Stomach (tissue), 8 donors: ENCODE measurements at regions not wholly inside any gene's neighbourhood (a gene's known extent, or its start where the extent isn't known, plus 50 kb on each side); places are given as distances from the start of the nearest gene placed in this dataset.
A peak's percentile ranks its signal among the peaks of the same experiment; 100 is the strongest.

Source experiments
- DNase-seq, 2 donors: peaks; one replicate each; pipeline versions ENCODE4 v3.0.0 to v3.0.0-alpha.2; 2013 to 2019
- H3K27ac ChIP-seq, 5 donors: fragments of 200-600 bp in 4 of 5; sonication (generic) in 4 of 5; one replicate each; pipeline ENCODE4 v1.5.1; 2013 to 2019; ENCODE audit warnings: mild to moderate bottlenecking in 1 of 5, moderate library complexity in 1 of 5
- H3K27me3 ChIP-seq, 3 donors: fragments of 200-600 bp; sonication (generic); one replicate each; pipeline ENCODE4 v1.5.1; 2017 to 2019; ENCODE audit warnings: mixed run types in 1 of 3
- H3K36me3 ChIP-seq, 4 donors: fragments of 200-600 bp; sonication (generic); 1 replicate in 3 of 4; 2 replicates in 1 of 4; pipeline ENCODE4 v1.5.1; 2016 to 2019
- H3K4me1 ChIP-seq, 4 donors: fragments of 200-600 bp; sonication (generic); one replicate each; pipeline ENCODE4 v1.5.1; 2016 to 2019
- H3K4me3 ChIP-seq, 4 donors: fragments of 200-600 bp; sonication (generic) in 3 of 4; one replicate each; pipeline ENCODE4 v1.5.1; 2016 to 2019; ENCODE audit warnings: mild to moderate bottlenecking in 1 of 4
- H3K9me3 ChIP-seq, 4 donors: fragments of 200-600 bp; sonication (generic); one replicate each; pipeline ENCODE4 v1.5.1; 2016 to 2019
- CTCF ChIP-seq, 7 experiments: fragments of 450-650 bp in 4 of 7; fragments of 200-600 bp in 3 of 7; sonication (generic) in 3 of 7; IDR thresholded peaks; one replicate each; pipeline ENCODE4 v1.5.1; 2016 to 2019; ENCODE audit warnings: antibody characterized with exemption in 7 of 7, control low read depth in 2 of 7, mild to moderate bottlenecking in 1 of 7
- EP300 ChIP-seq: sonication (generic); formaldehyde crosslinking; IDR thresholded peaks from one replicate; pipeline ENCODE4 v1.6.1; 2017; ENCODE audit warnings: antibody characterized with exemption
- POLR2A ChIP-seq, 4 donors: fragments of 450-650 bp; IDR thresholded peaks; one replicate each; pipeline ENCODE4 v1.6.1; 2016; ENCODE audit warnings: antibody characterized with exemption in 4 of 4, control low read depth in 2 of 4, mild to moderate bottlenecking in 1 of 4, moderate library complexity in 1 of 4
- POLR2AphosphoS5 ChIP-seq, 3 donors: sonication (generic); formaldehyde crosslinking; IDR thresholded peaks; one replicate each; pipeline ENCODE4 v1.6.1; 2016; ENCODE audit warnings: antibody characterized with exemption in 3 of 3
- WGBS, 5 donors: extraction: QIAGEN DNeasy Blood & Tissue Kit in 3 of 5; methylation state at CpG; one replicate each; pipeline versions ENCODE4 v1.1.5 to v1.1.7; 2013 to 2018; 5-methylcytosine and 5-hydroxymethylcytosine counted together
- intact Hi-C: fragments of 100-400 bp; cut with DNase I; formaldehyde crosslinking; loops from one replicate; pipeline ENCODE4 v1.15.1; 2023; ENCODE audit warnings: low total_unique reads
- donor health status: healthy with polysubstance abuse.
- donor health status: Bipolar disorder and iron deficiency.
- donor health status: healthy.

- intact Hi-C loops: no loop called here
- DNase-seq: peak in 1 of 2 donors; percentile 28
- no peaks in the 10 kb centered on the region for H3K9me3 ChIP-seq
- no peak overlapping the region for H3K27ac ChIP-seq
- WGBS, 5 donors: 50 to 62% (median 58%) methylated on average over 7 of the region's 7 CpGs
- peaks cover 0 to 5% (median 0%) of the 10 kb centered on the region in 4 donors for H3K4me1 ChIP-seq
- H3K27me3 ChIP-seq: no peaks in the 10 kb centered on the region
- no peak for TF ChIP-seq POLR2A (IDR thresholded peaks at IDR 0.05)
- no peak for TF ChIP-seq CTCF (IDR thresholded peaks at IDR 0.05)
- no peak for TF ChIP-seq POLR2AphosphoS5 (IDR thresholded peaks at IDR 0.05)
- TF ChIP-seq EP300: no peak
- no peaks in the 10 kb centered on the region for H3K36me3 ChIP-seq
- H3K4me3 ChIP-seq: no peak overlapping the region
Measured at GRCh38 chr21:15319727-15320126, 254.9 kb upstream of the NRIP1 start.

DNA sequence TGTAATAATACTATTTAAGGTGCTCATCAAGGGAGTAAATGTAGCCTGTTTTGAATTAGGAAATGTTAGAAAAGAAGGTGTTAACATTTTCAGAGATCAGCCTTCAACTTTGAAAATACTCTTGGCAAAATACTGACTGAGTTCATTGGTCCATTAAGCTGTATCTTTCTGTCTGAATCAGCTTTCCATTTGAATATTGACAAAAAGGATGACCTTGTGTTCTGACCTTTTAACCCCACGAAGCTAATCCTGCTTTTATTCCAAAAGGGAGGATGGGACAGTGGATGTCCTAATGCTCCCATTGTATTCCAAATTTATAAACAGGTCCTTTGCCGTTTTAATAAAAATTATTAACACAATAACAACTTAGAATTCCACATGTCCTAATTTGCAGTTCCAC, 259.7 kb upstream of the NRIP1 start:
- Histone ChIP-seq H3K4me3 (no peak overlapping the region), H3K9me3 (peaks cover 0 to 8% (median 4%) of the 10 kb centered on the region in 4 donors), H3K27ac (no peak overlapping the region), H3K36me3 (no peaks in the 10 kb centered on the region), H3K4me1 (no peaks in the 10 kb centered on the region), H3K27me3 (no peaks in the 10 kb centered on the region)
- no peak for DNase-seq
- 55 to 81% (median 70%) methylated on average over 2 of the region's 2 CpGs for WGBS, 5 donors
- TF ChIP-seq EP300: no peak
- no peak for TF ChIP-seq POLR2A (IDR thresholded peaks at IDR 0.05)
- no peak for TF ChIP-seq POLR2AphosphoS5 (IDR thresholded peaks at IDR 0.05)
- TF ChIP-seq CTCF (IDR thresholded peaks at IDR 0.05): no peak
- intact Hi-C loops: no loop called here

DNA sequence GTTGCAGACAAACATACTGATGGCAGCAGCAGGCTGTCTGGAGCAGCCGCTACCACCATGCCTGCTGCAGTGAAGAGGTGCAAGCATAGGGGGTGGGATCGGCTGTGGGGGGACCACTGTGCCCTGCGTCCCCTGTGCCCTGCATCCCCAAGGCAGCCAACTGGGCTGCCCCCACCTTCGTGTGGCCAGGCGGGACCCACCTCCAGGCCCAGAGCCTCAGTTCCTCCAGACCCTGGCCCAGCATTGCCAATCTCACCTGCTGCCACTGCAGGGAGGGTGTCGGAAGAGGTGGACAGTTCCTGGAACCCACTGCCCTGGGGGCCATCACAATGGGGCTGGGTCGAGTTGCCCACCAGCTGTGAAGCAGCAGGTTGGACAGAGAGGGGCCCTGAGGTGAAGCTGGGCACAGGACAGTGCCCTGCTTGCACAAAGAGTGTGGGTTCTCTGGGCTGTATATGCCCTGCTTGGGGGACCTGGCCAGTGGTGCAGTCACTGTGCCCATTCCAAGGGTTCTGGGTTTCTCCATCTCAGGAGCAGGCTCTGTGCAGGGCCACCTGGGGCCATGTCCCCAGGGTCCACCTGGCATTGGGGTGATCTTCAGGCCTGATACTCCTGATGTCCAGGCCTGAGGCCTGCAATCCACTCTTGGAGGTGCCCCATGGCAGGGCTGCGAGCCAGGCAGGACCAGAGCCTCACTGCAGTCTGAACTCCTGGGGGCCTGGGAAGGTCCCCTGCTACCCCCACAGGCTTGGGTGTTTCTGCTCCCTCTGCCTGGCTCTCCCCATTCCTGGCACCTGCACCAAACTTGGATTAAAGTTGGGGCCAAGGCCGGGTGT, 261.4 kb upstream of the NRIP1 start:
- 87 to 92% (median 91%) methylated on average over 6 to 9 of the region's 9 CpGs for WGBS, 5 donors
- TF ChIP-seq POLR2A (IDR thresholded peaks at IDR 0.05): no peak
- no peaks in the 10 kb centered on the region for H3K4me1 ChIP-seq
- no peak overlapping the region for H3K4me3 ChIP-seq
- H3K9me3 ChIP-seq: peaks cover 0 to 8% (median 4%) of the 10 kb centered on the region in 4 donors
- no peaks in the 10 kb centered on the region for H3K36me3 ChIP-seq
- H3K27me3 ChIP-seq: no peaks in the 10 kb centered on the region
- intact Hi-C loops: no loop called here
- DNase-seq: no peak
- H3K27ac ChIP-seq: no peak overlapping the region

DNA sequence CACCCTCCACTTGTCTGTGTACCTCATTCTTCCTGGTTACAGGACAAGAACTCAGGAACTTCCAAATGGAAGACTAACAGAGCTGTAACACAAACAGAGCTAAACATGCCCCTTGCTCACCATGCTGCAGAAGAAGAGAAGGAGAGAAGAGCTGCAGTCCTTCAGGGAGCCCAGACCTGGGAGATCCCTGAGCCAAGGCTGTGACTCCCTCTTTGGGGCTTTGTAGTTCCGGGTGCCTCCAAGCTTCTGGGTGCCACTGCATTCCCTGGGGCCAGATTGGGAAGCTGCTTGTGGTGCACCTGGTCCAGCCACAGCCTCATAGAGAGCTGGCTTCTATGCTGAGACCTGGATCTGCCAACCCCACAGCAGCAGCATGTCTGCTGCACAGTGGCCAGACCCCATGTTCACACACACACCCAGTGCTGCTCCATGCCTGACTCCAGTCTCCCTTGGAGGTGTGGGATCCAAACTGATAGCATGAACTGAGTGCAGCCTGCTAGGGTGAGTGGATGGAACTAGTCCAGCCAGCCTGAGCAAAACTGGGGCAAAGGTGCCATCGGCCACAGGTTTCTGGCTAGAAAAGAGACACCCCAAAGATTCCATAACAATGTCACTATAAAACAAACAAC, 263.0 kb upstream of the NRIP1 start:
- WGBS, 5 donors: 86 to 98% (median 93%) methylated on average over 2 of the region's 2 CpGs
- no peak for TF ChIP-seq EP300
- TF ChIP-seq POLR2A (IDR thresholded peaks at IDR 0.05): no peak
- no peak for TF ChIP-seq POLR2AphosphoS5 (IDR thresholded peaks at IDR 0.05)
- no peak for TF ChIP-seq CTCF (IDR thresholded peaks at IDR 0.05)
- Histone ChIP-seq H3K9me3 (peaks cover 0 to 8% (median 4%) of the 10 kb centered on the region in 4 donors), H3K36me3 (no peaks in the 10 kb centered on the region), H3K27ac (no peak overlapping the region), H3K27me3 (no peaks in the 10 kb centered on the region), H3K4me1 (no peaks in the 10 kb centered on the region), H3K4me3 (no peak overlapping the region)
- DNase-seq: no peak
- intact Hi-C loops: no loop called here

DNA sequence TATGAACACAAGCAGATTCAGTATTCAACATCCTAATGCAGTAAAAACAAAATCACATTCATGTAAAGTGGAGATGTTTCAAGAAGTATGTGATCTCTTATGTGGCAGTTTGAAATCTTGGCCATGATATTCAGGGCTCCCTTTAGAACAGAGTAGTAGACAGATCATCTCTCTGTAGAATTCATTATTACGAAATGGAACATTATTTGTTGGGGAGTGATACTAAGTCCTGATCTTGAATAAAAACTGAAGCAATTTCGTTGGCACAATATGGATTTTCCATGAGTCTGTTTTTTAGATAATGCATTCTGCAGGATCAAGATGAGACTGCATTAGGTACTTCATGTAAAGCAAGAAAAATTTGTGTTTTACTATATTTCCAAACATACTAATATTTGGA, 264.4 kb upstream of the NRIP1 start:
- Histone ChIP-seq H3K4me3 (no peak overlapping the region), H3K27ac (no peak overlapping the region), H3K27me3 (no peaks in the 10 kb centered on the region), H3K4me1 (no peaks in the 10 kb centered on the region), H3K9me3 (peaks cover 0 to 8% (median 4%) of the 10 kb centered on the region in 4 donors), H3K36me3 (no peaks in the 10 kb centered on the region)
- TF ChIP-seq CTCF (IDR thresholded peaks at IDR 0.05) (no peak), EP300 (no peak), POLR2AphosphoS5 (IDR thresholded peaks at IDR 0.05) (no peak), POLR2A (IDR thresholded peaks at IDR 0.05) (no peak)
- 83 to 86% (median 86%) methylated on average over 2 of the region's 2 CpGs for WGBS, 5 donors
- DNase-seq: no peak
- intact Hi-C loops: no loop called here
